DMS153 (cell line): ENCODE measurements at regions not wholly inside any gene's neighbourhood (a gene's known extent, or its start where the extent isn't known, plus 50 kb on each side); places are given as distances from the start of the nearest gene placed in this dataset.
"Not testable (repeated sequence)": the region's sequence is repeated elsewhere in the genome, so short reads cannot be mapped to it uniquely, and the experiment has no call there.

Experiments
- DNase-seq: peaks from one replicate; lab custom pipeline; 2025; lab: John Stamatoyannopoulos, UW

DNA sequence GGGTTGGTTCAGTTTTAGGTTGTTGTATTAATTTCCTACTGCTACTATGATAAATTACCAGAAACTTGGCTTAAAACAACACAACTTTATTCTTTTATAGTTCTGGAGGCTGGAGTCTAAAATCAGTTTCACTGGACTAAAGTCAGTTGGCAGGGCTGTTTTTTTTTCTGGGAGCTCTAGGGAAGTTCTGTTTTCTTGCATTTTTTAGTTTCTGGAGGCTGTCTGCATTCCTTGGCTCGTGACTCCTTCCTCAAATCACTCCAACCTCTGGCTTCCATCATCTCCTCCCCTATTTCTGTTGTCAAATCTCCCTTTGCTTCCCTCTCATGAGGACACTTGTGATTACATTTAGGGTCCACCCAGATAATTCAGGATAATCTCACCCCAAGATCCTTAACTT is 51.3 kb upstream of the SUB1 start:
- DNase-seq, result no peak

DNA sequence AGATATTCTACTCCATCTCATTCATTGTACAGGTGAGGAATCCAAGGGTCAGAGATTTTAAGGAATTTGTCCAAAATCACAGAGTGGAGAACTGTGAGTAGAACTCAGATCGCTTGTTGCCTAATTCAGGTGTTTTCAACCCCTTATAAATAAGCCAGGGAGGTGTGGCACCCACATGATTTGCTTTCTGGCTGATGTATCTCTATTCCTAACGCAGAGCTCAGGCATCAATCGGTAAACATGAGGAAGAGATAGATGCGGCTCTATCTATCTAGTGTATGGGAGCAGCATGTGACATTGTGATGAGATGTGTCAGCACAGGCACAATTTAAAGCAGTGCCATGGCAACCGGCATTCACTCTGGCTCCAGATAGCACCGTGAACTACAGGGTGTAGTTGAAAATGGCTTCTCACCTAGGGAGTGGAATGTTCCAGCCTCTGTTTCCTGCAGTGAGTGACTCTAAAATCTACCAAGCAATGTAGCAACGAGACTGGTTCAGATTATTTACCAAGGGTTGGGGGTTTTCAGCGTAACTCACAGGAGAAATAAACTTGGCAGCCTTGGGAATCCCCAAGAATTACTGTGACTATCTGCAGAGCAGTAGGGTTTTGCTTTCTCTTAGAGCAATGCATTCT is 53.4 kb upstream of the SUB1 start:
- peak; percentile 70 for DNase-seq

- not testable (repeated sequence) for DNase-seq
Measured at GRCh38 chr5:32527321-32527720, 58.0 kb upstream of the SUB1 start.

GRCh38 chr5:32526810-32527209 is 58.5 kb upstream of the SUB1 start:
- DNase-seq, result no peak

GRCh38 chr5:32523625-32524024 is 61.7 kb upstream of the SUB1 start:
- no peak for DNase-seq

DNA sequence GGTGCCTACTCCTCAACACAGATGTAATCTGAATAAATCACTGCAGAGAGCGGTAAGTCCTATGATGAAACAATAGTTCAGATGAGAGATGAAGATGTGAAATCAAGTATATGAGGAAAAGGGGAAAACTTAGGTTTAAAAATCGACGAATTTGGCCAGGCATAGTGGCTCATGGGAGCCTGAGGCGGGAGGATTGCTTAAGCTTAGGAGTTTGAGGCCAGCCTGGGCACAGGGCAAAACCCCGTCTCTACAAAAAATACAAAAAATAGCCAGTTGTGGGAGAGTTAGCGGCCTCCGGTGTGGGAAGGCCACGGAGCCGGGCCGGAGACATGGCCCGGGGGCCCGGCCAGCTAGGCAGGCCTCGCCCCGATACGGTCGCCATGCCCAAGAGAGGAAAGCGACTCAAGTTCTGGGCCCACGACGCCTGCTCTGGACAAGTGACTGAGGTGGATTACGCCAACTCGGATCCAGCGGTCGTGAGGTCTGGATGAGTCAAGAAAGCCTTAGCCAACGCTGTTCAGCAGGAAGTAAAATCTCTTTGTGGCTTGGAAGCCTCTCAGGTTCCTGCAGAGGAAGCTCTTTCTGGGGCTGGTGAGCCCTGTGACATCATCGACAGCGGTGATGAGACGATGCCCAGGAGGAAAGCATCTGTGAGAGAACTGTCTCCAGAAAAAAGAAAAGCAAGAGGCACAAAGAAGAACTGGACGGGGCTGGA is 62.8 kb upstream of the SUB1 start:
- DNase-seq, result no peak

- no peak for DNase-seq
Measured at GRCh38 chr5:32521481-32521880, 63.9 kb upstream of the SUB1 start.

DNA sequence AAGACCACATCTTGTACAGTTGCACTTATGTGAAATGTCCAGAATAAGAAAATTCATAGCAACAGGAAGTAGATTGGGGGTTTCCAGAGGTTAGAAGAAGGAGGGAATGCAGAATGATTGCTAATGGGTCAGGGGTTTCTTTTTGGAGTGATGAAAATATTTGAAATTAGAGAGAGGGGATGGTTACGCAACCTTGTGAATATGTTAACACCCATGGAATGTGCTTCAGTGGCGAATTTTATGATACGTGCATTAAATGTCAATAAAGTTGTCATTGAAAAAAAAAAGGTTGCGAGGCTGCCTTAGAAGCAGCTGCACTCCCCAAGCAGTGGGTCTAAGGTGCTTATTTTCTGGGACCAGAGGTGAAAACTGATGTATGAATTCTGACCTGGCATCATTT is 64.4 kb upstream of the SUB1 start:
- no peak for DNase-seq

- DNase-seq, result no peak
Measured at GRCh38 chr5:32520356-32520755, 65.0 kb upstream of the SUB1 start.

DNA sequence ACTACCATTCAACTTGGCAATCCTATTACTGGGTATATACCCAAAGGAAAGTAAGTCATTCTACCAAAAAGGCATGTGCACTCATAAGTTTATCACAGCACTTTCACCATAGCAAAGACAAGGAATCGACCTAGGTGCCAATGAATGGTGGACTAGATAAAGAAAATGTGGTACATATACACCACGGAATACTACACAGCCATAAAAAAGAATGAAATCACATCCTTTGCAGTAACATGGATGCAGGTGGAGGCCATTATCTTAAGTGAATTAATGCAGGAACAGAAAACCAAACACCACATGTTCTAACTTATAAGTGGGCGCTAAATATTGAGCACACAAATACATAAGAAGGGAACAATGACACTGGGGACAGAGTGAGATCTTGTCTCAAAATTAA is 65.8 kb upstream of the SUB1 start:
- no peak for DNase-seq

- no peak for DNase-seq
Measured at GRCh38 chr5:32514806-32515205, 70.3 kb upstream of the ZFR start.

- DNase-seq, result no peak
Measured at GRCh38 chr5:32512926-32513325, 68.4 kb upstream of the ZFR start.

DNA sequence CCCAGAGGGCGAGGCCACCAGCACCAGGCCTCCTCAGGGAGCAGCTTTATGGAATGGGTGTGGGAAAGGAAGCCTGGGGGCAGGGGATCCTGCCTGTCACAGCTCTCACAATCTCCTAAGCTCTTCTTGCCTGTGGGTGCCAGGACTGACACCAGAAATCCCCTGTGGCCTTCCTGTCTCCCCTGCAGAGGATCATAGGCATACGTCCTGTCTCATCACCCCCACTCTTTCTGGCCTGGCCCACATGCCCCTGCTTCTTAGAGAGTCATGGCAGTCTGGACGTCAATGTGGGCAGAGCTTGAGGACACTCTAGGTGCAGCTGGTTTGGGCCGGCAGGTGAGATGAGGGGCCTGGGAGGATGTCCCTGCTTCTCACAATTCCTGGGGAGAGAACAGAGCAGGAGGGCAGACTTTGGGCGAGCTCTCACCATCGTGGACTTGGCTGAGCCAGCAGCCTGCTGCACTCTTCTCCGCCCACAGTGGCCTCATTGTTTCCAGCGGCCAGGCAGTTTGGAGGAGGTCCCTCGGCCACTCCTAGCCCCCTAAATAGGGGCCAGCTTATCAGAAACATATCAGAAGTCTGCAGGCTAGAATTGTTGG is 67.3 kb upstream of the ZFR start:
- no peak for DNase-seq

DNA sequence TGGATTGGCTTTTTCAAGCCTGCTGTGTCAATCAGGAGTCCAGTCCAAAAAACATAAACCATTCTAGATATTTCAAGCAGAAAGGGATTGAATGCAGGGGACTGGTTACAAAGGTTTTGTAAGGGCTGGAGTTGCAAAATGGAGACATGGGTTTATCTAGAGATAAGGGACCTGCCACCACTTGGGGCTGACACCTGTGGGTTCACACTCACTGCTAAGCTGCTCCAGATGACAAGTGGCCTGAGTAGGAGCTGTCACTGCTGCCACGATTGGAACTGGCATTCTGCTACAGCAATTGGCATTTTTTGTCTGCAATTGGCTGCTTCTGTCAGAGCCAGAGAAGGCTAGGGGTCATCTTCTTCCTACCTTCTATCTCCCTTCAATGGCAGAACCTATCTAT is 66.3 kb upstream of the ZFR start:
- no peak for DNase-seq

DNA sequence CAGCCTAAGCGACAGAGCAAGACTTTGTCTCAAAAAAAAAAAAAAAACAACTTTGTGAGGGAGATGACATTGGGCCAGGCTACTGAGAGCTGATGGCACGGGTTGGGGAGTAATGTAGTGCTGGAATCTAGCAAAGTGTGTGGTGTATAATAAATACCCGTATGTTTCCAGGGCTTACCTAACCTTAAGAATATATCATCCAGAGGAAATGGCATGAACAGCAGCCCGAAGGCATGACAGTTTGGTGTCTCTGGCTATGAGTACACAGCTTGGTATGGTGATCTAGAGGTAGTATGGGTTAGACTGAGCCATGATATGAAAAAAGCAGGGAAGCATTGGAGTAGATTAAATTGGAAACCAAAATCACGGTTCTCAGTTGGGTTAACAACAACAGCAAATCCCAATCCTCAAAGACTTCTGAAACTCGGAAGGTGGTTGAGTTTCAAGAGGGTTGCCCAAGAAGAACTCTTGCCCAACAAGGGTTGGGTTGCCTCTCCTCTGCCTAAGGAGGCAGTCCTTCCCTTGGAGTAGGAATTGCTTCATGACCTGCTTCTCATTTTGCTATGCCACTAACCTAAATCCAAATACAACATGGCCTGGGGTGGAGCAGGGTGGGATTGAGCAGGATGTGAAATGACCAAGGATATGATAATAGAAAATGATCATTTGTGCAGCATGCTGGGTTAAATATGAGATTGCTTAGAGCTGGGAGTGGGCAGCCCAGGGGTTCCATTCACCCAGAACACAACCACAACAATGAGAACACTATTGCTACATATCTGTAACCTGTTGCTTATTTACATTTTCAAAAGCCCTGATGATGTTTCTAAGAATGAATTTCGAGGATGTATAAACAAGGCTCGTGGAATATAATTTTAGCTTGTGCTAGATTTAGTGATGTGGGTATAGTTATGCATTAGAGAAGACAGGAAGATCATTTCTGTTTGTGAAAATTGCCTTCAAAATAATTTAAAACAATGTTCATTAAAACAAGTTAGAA is 64.6 kb upstream of the ZFR start:
- no peak for DNase-seq

GRCh38 chr5:32507738-32508434 is 63.3 kb upstream of the ZFR start:
- DNase-seq, result no peak

DNA sequence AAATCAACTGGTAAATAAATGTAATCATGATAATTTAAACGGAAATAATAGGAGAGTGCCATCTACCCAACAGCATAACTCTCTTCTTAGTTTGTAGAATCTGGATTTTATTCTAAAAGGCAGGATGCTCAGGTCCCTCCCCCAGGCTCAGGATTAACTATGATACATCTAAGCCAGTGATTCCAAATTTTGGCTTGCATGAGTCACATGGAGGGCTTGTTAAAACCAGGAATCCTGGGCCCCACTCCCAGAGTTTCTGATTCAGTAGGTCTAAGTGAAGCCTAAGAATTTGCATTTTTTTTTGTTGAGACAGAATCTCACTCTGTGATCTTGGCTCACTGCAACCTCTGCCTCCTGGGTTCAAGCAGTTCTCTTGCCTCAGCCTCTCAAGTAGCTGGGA is 62.3 kb upstream of the ZFR start:
- no peak for DNase-seq

- peak; percentile 56 for DNase-seq
Measured at GRCh38 chr5:32506201-32506661, 61.7 kb upstream of the ZFR start.

DNA sequence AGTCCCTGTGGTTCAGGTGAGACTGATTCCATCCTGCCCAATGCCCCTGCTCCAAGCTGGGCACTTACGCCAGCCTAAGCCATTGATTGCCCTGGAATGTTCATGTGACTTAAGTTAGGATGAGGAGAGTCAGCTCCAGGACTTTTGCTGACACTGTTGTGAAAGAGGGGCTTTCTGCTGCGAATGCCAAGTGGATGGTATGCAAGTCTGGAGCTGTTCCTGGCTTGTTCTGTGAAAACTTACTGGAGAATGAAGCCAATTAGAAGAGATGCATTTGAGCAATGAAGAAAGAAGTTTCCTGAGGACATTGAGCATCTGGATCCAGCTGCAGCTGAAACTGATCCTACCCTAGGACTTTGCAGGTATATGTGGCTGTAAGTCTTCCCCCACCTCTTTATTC is 61.2 kb upstream of the ZFR start:
- no peak for DNase-seq

DNA sequence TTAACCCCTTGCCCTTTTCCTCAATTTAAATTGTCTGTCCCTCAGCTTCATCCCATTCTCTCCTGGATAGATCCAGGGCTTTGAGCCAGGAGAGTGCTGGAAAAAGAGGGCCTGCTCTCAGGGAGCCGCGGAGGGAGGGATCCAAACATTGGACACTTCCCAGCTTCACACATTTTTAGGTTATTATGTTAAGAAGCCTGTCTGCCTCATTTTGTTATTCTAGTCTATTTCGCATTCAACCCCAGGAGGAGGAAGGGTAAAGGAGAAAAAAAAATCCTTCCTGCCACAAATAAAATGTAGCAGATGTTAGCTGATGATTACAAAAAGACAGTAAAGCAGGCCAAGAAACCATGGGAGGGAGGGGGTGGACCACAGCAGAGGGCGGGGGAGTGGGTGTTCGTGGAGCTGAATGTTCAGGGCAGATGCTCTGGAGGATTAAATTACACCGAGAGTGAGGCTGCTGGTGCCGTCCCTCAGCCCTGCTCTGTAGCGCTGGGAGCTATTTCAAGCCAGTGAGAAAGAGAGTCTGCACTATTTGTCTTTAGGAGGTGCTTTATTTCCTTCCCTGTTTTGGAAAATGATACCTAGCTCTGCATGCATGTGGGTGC is 60.6 kb upstream of the ZFR start:
- DNase-seq, result peak; percentile 74

DNA sequence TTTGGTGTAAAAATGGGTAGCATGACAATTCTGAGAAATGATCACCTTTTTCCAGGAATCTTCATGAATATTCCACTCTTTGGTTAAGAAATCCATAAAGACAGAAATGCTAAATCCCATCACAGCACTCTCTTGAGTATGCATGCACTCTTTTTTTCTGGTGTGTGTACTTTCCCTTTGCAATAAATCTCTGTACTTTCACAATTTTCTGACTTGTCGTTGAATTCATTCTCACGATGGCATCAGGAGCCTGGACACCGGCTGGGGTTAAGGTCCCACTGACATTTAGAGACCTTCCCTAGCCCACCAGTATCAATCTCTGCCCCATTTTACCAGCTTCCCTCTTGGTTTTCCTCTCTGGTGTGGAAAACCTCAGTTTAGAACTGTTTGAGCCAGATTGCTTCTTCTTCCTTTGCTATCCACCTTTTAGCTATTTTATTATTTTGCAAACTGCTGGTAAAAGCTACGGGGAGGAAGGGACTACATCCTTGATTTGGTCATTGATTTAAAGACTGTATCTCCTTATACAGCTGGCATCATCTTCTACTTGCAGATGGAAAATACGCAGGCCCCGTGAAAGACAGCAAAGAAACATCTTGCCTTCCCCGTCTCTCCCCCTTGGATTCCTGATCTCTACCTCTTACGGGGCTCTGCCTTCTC is 59.9 kb upstream of the ZFR start:
- no peak for DNase-seq
